A673 (cell line): ENCODE measurements at regions not wholly inside any gene's neighbourhood (a gene's known extent, or its start where the extent isn't known, plus 50 kb on each side); places are given as distances from the start of the nearest gene placed in this dataset.

Experiments
- CTCF ChIP-seq: fragments of 300-800, 200-600 bp; sonication (generic); conservative IDR thresholded peaks from 2 replicates; pipeline ENCODE4 v1.5.1; 2017; ENCODE audit warnings: low read depth, mild to moderate bottlenecking, antibody characterized with exemption, low read length, moderate library complexity, mixed read lengths
- EZH2 ChIP-seq: fragments of 200-600 bp; sonication (generic); IDR thresholded peaks from 2 replicates; pipeline ENCODE4 v1.6.1; 2017; ENCODE audit warnings: borderline replicate concordance, low read depth, mild to moderate bottlenecking, mixed read lengths, antibody characterized with exemption, low read length; ENCODE audit not compliant: poor library complexity, severe bottlenecking

- TF ChIP-seq CTCF (no peak), EZH2 (no peak)
Measured at GRCh38 chr2:236939721-236940231, 145.9 kb upstream of the COPS8 start.
